SK-N-MC (cell line): ENCODE measurements at regions not wholly inside any gene's neighbourhood (a gene's known extent, or its start where the extent isn't known, plus 50 kb on each side); places are given as distances from the start of the nearest gene placed in this dataset.
"Not testable (repeated sequence)": the region's sequence is repeated elsewhere in the genome, so short reads cannot be mapped to it uniquely, and the experiment has no call there.

Experiments
- DNase-seq: peaks from one replicate; pipeline ENCODE4 v3.0.0-alpha.2; 2011; ENCODE audit warnings: low read depth, low spot score
- H3K27ac ChIP-seq: fragments of 200-600 bp; sonication (generic); 2 replicates; pipeline ENCODE4 v1.5.1; 2016; ENCODE audit warnings: mixed run types
- H3K36me3 ChIP-seq: fragments of 200-600 bp; sonication (generic); 2 replicates; pipeline ENCODE4 v1.6.1; 2017; ENCODE audit warnings: antibody characterized with exemption, low read length, mixed read lengths; ENCODE audit not compliant: insufficient read depth
- H3K4me3 ChIP-seq: fragments of 200-600 bp; sonication (generic); 2 replicates; pipeline ENCODE4 v1.5.1; 2016
- H3K9ac ChIP-seq: fragments of 200-600 bp; sonication (generic); 2 replicates; pipeline ENCODE4 v1.8.0; 2017; ENCODE audit warnings: mixed run types, mixed read lengths; ENCODE audit not compliant: insufficient read length
- H3K9me3 ChIP-seq: fragments of 200-600 bp; sonication (generic); 2 replicates; pipeline ENCODE4 v1.6.1; 2017; ENCODE audit warnings: low read depth, mild to moderate bottlenecking, antibody characterized with exemption, low read length, moderate library complexity, mixed read lengths

DNA sequence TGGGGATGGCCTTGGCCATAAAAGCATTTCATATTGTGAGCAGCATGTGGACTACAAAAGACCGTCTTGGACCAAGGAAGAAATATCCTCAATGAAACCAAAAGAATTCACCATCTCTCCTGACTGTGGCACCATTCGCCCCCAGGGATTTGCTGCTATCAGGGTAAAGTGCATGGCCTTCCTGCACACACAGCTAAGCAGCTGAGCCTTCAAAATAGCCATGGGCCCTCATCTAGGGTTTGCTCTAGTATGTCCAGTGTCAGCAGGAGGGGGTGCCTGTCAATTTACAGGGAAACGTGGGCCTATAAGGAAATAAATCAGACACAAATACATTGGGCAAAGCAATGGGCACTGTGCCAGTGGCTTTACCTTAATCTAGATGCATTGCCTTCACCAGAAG is 296.6 kb upstream of the NBPF12 start:
- H3K9ac ChIP-seq, H3K27ac ChIP-seq, H3K4me3 ChIP-seq, DNase-seq, H3K9me3 ChIP-seq, H3K36me3 ChIP-seq: not testable (repeated sequence)

GRCh38 chr1:146640671-146641070 is 297.5 kb upstream of the NBPF12 start:
- not testable (repeated sequence) for H3K27ac ChIP-seq, H3K9me3 ChIP-seq, DNase-seq, H3K36me3 ChIP-seq, H3K9ac ChIP-seq, H3K4me3 ChIP-seq

DNA sequence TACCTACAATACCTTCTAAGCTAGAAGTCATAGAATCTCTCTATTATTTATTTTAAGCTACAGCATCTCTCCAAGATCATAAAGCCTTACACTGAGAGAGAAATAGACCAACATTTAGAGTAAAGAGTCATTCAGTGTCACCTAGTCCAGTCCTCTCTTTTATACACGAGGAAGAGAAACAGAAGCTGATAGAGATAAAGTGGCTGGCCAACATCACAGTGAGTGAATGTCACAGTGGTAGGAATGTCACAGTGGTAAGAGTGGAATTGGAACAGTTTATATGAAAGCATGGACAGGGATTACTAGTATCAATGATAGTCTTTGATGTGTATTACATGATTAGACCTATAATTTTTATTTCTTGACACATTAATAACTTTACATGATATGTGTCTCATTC is 307.8 kb upstream of the NBPF12 start:
- not testable (repeated sequence) for H3K9ac ChIP-seq, H3K9me3 ChIP-seq, DNase-seq, H3K4me3 ChIP-seq, H3K36me3 ChIP-seq, H3K27ac ChIP-seq

DNA sequence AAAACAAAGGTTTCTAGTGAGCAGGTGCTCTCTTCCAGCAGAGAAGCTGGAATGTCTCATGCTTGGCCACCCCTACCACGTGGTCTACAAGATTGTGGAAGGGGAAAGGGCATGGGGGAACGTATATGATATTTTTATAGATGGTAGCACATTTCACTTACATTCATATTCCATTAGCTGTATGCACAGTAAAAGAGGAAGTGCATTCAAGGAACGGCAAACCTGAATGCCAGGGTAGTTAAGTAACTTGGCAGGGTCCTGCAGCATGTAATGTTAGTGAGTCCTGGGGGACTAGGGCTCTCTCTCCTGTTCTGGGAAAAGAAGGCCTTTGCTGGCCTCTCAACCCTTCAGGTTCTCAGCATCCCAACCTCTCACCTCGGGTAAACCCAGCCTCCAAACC is 319.5 kb upstream of the NBPF12 start:
- not testable (repeated sequence) for H3K9me3 ChIP-seq, H3K27ac ChIP-seq, H3K9ac ChIP-seq, DNase-seq, H3K4me3 ChIP-seq, H3K36me3 ChIP-seq

DNA sequence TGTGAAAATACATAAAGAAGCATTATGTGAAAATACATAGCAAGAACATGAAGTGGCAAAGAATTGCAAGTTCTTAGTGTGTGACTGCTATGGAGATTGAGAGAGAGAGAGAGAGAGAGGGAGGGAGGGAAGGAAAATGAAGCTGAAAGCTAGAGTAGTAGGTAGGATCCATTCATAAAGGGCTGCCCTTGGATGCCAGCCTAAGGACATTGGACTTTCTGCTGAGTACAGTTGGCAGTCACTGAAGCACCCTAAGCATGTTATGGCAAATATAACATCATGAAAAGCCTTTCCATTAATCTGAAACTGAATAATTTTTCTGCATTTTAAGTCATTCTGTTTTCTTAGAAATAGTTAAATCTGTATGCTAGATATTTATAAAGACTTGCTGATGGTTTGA is 333.4 kb upstream of the NBPF12 start:
- not testable (repeated sequence) for H3K27ac ChIP-seq, H3K4me3 ChIP-seq, H3K36me3 ChIP-seq, DNase-seq, H3K9ac ChIP-seq, H3K9me3 ChIP-seq

GRCh38 chr1:146600720-146601307 is 337.3 kb upstream of the NBPF12 start:
- H3K4me3 ChIP-seq, H3K36me3 ChIP-seq, DNase-seq, H3K9ac ChIP-seq, H3K9me3 ChIP-seq, H3K27ac ChIP-seq: not testable (repeated sequence)

DNA sequence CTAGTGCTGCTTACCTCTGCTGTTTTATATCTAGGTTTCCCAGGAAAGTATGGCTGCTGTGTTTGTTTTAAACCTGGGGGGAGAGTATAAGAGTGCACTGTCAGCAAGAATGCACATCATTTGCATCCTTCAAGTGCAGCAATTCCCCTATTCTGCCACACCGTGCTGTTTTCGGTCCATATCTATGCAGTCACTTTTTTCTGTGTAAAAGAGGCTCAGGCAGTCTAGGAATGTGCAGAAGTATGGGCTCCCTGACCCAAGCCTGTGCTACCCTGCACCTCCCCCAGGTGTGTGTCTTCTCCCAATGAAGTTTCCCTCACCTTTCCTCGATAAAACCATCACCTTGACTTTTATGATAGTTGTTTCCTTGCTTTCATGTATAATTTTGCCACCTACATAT is 338.2 kb upstream of the NBPF12 start:
- not testable (repeated sequence) for H3K9ac ChIP-seq, H3K4me3 ChIP-seq, H3K9me3 ChIP-seq, DNase-seq, H3K27ac ChIP-seq, H3K36me3 ChIP-seq

GRCh38 chr1:146581229-146581628 is 352.4 kb upstream of the NOTCH2NLA start:
- DNase-seq, H3K36me3 ChIP-seq, H3K9ac ChIP-seq, H3K27ac ChIP-seq, H3K9me3 ChIP-seq, H3K4me3 ChIP-seq: not testable (repeated sequence)

DNA sequence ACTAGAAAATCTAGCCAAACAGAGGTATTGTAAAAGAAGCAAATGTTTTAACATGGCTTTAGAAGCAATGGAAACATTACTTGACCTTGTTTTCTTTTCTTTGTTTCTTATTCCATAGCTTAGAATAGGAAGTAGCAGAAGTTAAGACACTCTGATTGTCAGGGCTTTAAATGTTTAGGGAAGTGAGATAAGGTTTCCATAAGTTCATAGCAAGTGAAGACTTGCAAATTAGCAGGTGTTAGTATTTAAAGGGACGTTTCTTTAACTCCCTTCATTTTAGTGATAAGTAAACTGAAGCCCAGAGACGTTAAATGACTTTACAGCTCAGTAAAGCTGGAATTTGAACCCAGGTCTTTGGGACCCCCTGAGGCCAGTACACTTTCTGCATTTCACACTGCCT is 338.7 kb upstream of the NOTCH2NLA start:
- not testable (repeated sequence) for H3K9ac ChIP-seq, H3K9me3 ChIP-seq, H3K4me3 ChIP-seq, DNase-seq, H3K36me3 ChIP-seq, H3K27ac ChIP-seq

DNA sequence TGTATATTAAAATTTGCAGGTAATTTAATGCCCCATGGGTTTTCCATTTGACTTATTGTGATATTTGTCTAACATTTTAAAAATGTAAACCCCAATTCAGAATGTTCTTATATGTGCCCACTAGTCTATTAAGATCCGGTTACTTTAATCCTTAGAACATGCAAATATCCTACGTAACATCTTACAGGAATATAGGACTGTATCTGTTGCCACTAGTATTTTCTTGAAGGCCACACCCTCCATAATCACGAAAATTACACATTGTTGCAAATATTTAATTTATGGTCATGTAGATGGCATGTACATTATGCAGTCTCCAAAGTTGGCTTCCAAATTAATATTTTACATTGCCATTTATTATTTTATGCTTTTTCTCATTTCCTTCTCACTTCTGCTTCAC is 329.2 kb upstream of the NOTCH2NLA start:
- DNase-seq, H3K9me3 ChIP-seq, H3K27ac ChIP-seq, H3K36me3 ChIP-seq, H3K4me3 ChIP-seq, H3K9ac ChIP-seq: not testable (repeated sequence)

- not testable (repeated sequence) for H3K9ac ChIP-seq, DNase-seq
Measured at GRCh38 chr1:146556405-146556804, 327.6 kb upstream of the NOTCH2NLA start.

DNA sequence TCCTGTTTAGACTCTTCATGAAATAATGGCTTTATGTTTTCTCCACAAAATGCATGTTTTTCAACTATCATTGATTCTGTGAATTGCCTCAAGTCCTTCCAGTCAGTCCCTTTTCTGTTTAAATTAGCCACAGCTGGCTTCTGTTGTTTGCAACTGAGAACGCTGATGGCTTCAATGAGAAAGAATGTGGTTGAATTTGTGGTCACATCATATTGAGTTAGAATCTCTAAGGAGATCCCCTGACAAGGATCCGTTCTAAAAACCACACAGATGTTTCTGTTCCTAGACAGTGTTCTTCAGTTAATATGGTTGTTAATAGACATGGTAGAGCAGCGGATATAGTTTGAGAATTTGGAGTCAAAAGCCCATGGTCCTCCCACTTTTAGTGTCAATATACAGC is 323.6 kb upstream of the NOTCH2NLA start:
- not testable (repeated sequence) for DNase-seq, H3K27ac ChIP-seq, H3K36me3 ChIP-seq, H3K9ac ChIP-seq, H3K4me3 ChIP-seq, H3K9me3 ChIP-seq

More at GRCh38 chr1:146556405-146556804, 327.6 kb upstream of the NOTCH2NLA start:
- H3K9me3 ChIP-seq, H3K4me3 ChIP-seq, H3K36me3 ChIP-seq, H3K27ac ChIP-seq: not testable (repeated sequence)

GRCh38 chr1:146548684-146549083 is 319.9 kb upstream of the NOTCH2NLA start:
- H3K36me3 ChIP-seq, H3K9ac ChIP-seq, H3K27ac ChIP-seq, H3K9me3 ChIP-seq, DNase-seq, H3K4me3 ChIP-seq: not testable (repeated sequence)

DNA sequence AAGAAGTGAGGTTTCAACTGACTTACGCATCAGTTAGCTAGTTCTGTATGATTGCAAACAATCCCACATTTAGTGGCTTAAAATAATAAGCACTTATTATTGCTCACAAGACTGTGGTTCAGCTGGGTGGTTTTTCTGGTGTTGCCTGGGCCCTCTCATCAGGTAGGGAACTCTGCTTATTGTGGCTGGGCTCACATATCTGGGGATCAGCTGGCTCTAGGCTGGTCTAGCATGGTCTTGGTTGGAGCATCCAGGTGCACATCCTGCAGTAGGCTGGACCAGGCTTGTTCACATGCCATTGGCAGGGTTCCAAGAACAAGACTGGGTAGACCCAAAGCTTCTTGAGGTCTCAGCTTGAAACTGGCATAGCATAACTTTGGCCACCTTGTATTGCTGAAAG is 317.4 kb upstream of the NOTCH2NLA start:
- not testable (repeated sequence) for H3K9me3 ChIP-seq, H3K4me3 ChIP-seq, H3K36me3 ChIP-seq

DNA sequence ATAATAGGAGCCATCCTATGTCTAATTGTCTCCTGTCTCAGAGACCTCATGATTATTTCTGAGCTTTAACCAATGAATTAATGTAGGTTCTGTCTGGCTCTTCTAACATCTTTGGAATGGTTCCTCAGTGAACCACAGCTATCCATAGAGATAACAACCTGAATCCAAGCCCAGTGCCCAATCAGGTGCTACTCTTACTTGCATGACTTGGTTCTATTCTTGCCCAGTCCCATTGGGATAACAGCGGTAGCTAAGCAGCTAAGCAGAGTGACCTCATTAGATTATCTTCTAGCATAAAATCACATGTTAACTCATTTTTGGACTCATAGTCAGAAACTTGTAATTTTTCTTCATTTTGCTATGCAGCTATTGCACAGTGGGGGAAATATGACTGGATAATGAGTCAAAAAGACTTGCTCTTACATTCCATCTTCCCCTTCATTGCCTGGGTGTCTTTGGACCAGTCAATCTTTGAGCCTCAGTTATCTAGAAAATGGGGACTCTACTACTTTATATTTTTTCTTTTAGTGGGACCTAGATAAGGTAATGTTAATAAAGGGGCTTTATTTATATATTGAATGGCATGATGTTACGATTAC is 309.1 kb upstream of the NOTCH2NLA start:
- not testable (repeated sequence) for H3K9me3 ChIP-seq, H3K9ac ChIP-seq, H3K4me3 ChIP-seq, DNase-seq, H3K27ac ChIP-seq, H3K36me3 ChIP-seq

More for the DNA sequence above, 317.4 kb upstream of the NOTCH2NLA start:
- H3K27ac ChIP-seq, H3K9ac ChIP-seq, DNase-seq: not testable (repeated sequence)
